ENCODE measurements at regions not wholly inside any gene's neighbourhood (a gene's known extent, or its start where the extent isn't known, plus 50 kb on each side); places are given as distances from the start of the nearest gene placed in this dataset.

GRCh38 chr1:65486613-65487012 is 66.1 kb downstream of the LEPR start:
- H3K9ac ChIP-seq (ENCODE audit: low read depth, low read length) = no peak overlapping the region
- no peaks in the 10 kb centered on the region for H3K9me3 ChIP-seq (ENCODE audit: control insufficient read depth, insufficient read depth, low read length)
- H3K27ac ChIP-seq (ENCODE audit: low read depth, low read length) = no peak overlapping the region
- H3K27me3 ChIP-seq (ENCODE audit: control insufficient read depth, insufficient read depth, low read length) = no peaks in the 10 kb centered on the region
- H3K4me3 ChIP-seq (ENCODE audit: low read depth, low read length) = no peak overlapping the region
- no peaks in the 10 kb centered on the region for H3K36me3 ChIP-seq (ENCODE audit: control insufficient read depth, insufficient read depth, low read length)
- H3K4me1 ChIP-seq (ENCODE audit: control insufficient read depth, insufficient read depth, low read length) = no peaks in the 10 kb centered on the region

GRCh38 chr1:65489481-65489880 is 69.0 kb downstream of the LEPR start:
- Histone ChIP-seq H3K4me3 (ENCODE audit: low read depth, low read length) (no peak overlapping the region), H3K27ac (ENCODE audit: low read depth, low read length) (no peak overlapping the region), H3K36me3 (ENCODE audit: control insufficient read depth, insufficient read depth, low read length) (no peaks in the 10 kb centered on the region), H3K9ac (ENCODE audit: low read depth, low read length) (no peak overlapping the region), H3K4me1 (ENCODE audit: control insufficient read depth, insufficient read depth, low read length) (no peaks in the 10 kb centered on the region), H3K27me3 (ENCODE audit: control insufficient read depth, insufficient read depth, low read length) (no peaks in the 10 kb centered on the region), H3K9me3 (ENCODE audit: control insufficient read depth, insufficient read depth, low read length) (no peaks in the 10 kb centered on the region)

- Histone ChIP-seq H3K27me3 (ENCODE audit: control insufficient read depth, insufficient read depth, low read length) (no peaks in the 10 kb centered on the region), H3K9ac (ENCODE audit: low read depth, low read length) (no peak overlapping the region), H3K4me1 (ENCODE audit: control insufficient read depth, insufficient read depth, low read length) (no peaks in the 10 kb centered on the region), H3K9me3 (ENCODE audit: control insufficient read depth, insufficient read depth, low read length) (no peaks in the 10 kb centered on the region), H3K4me3 (ENCODE audit: low read depth, low read length) (no peak overlapping the region), H3K27ac (ENCODE audit: low read depth, low read length) (no peak overlapping the region), H3K36me3 (ENCODE audit: control insufficient read depth, insufficient read depth, low read length) (no peaks in the 10 kb centered on the region)
These were observed 70.0 kb downstream of the LEPR start for GRCh38 chr1:65490231-65491009.

GRCh38 chr1:65491472-65491871 is 71.0 kb downstream of the LEPR start:
- Histone ChIP-seq H3K27ac (ENCODE audit: low read depth, low read length) (no peak overlapping the region), H3K4me3 (ENCODE audit: low read depth, low read length) (no peak overlapping the region), H3K9ac (ENCODE audit: low read depth, low read length) (no peak overlapping the region), H3K36me3 (ENCODE audit: control insufficient read depth, insufficient read depth, low read length) (no peaks in the 10 kb centered on the region), H3K4me1 (ENCODE audit: control insufficient read depth, insufficient read depth, low read length) (no peaks in the 10 kb centered on the region), H3K27me3 (ENCODE audit: control insufficient read depth, insufficient read depth, low read length) (no peaks in the 10 kb centered on the region), H3K9me3 (ENCODE audit: control insufficient read depth, insufficient read depth, low read length) (no peaks in the 10 kb centered on the region)

GRCh38 chr1:65493802-65494201 is 73.3 kb downstream of the LEPR start:
- no peak overlapping the region for H3K27ac ChIP-seq (ENCODE audit: low read depth, low read length)
- H3K9me3 ChIP-seq (ENCODE audit: control insufficient read depth, insufficient read depth, low read length) = no peaks in the 10 kb centered on the region
- no peaks in the 10 kb centered on the region for H3K27me3 ChIP-seq (ENCODE audit: control insufficient read depth, insufficient read depth, low read length)
- H3K36me3 ChIP-seq (ENCODE audit: control insufficient read depth, insufficient read depth, low read length) = no peaks in the 10 kb centered on the region
- H3K9ac ChIP-seq (ENCODE audit: low read depth, low read length) = no peak overlapping the region
- H3K4me1 ChIP-seq (ENCODE audit: control insufficient read depth, insufficient read depth, low read length) = no peaks in the 10 kb centered on the region
- H3K4me3 ChIP-seq (ENCODE audit: low read depth, low read length) = no peak overlapping the region

GRCh38 chr1:65494671-65495070 is 74.2 kb downstream of the LEPR start:
- Histone ChIP-seq H3K27me3 (ENCODE audit: control insufficient read depth, insufficient read depth, low read length) (no peaks in the 10 kb centered on the region), H3K4me3 (ENCODE audit: low read depth, low read length) (no peak overlapping the region), H3K36me3 (ENCODE audit: control insufficient read depth, insufficient read depth, low read length) (no peaks in the 10 kb centered on the region), H3K4me1 (ENCODE audit: control insufficient read depth, insufficient read depth, low read length) (no peaks in the 10 kb centered on the region), H3K9me3 (ENCODE audit: control insufficient read depth, insufficient read depth, low read length) (no peaks in the 10 kb centered on the region), H3K9ac (ENCODE audit: low read depth, low read length) (no peak overlapping the region), H3K27ac (ENCODE audit: low read depth, low read length) (no peak overlapping the region)

- Histone ChIP-seq H3K9me3 (ENCODE audit: control insufficient read depth, insufficient read depth, low read length) (no peaks in the 10 kb centered on the region), H3K27me3 (ENCODE audit: control insufficient read depth, insufficient read depth, low read length) (no peaks in the 10 kb centered on the region), H3K4me3 (ENCODE audit: low read depth, low read length) (no peak overlapping the region), H3K4me1 (ENCODE audit: control insufficient read depth, insufficient read depth, low read length) (no peaks in the 10 kb centered on the region), H3K9ac (ENCODE audit: low read depth, low read length) (no peak overlapping the region), H3K27ac (ENCODE audit: low read depth, low read length) (no peak overlapping the region), H3K36me3 (ENCODE audit: control insufficient read depth, insufficient read depth, low read length) (no peaks in the 10 kb centered on the region)
These were observed 74.7 kb downstream of the LEPR start for GRCh38 chr1:65495137-65495536.

GRCh38 chr1:65497256-65497830 is 76.9 kb downstream of the LEPR start:
- no peak overlapping the region for H3K9ac ChIP-seq (ENCODE audit: low read depth, low read length)
- no peak overlapping the region for H3K4me3 ChIP-seq (ENCODE audit: low read depth, low read length)
- no peak overlapping the region for H3K27ac ChIP-seq (ENCODE audit: low read depth, low read length)
- no peaks in the 10 kb centered on the region for H3K9me3 ChIP-seq (ENCODE audit: control insufficient read depth, insufficient read depth, low read length)
- no peaks in the 10 kb centered on the region for H3K36me3 ChIP-seq (ENCODE audit: control insufficient read depth, insufficient read depth, low read length)
- H3K27me3 ChIP-seq (ENCODE audit: control insufficient read depth, insufficient read depth, low read length) = no peaks in the 10 kb centered on the region
- H3K4me1 ChIP-seq (ENCODE audit: control insufficient read depth, insufficient read depth, low read length) = no peaks in the 10 kb centered on the region

GRCh38 chr1:65503427-65503826 is 83.0 kb downstream of the LEPR start:
- H3K4me3 ChIP-seq (ENCODE audit: low read depth, low read length) = no peak overlapping the region
- no peaks in the 10 kb centered on the region for H3K9me3 ChIP-seq (ENCODE audit: control insufficient read depth, insufficient read depth, low read length)
- H3K27me3 ChIP-seq (ENCODE audit: control insufficient read depth, insufficient read depth, low read length) = no peaks in the 10 kb centered on the region
- no peak overlapping the region for H3K27ac ChIP-seq (ENCODE audit: low read depth, low read length)
- no peak overlapping the region for H3K9ac ChIP-seq (ENCODE audit: low read depth, low read length)
- no peaks in the 10 kb centered on the region for H3K36me3 ChIP-seq (ENCODE audit: control insufficient read depth, insufficient read depth, low read length)
- H3K4me1 ChIP-seq (ENCODE audit: control insufficient read depth, insufficient read depth, low read length) = no peaks in the 10 kb centered on the region

GRCh38 chr1:65504263-65504662 is 83.8 kb downstream of the LEPR start:
- H3K36me3 ChIP-seq (ENCODE audit: control insufficient read depth, insufficient read depth, low read length) = no peaks in the 10 kb centered on the region
- no peaks in the 10 kb centered on the region for H3K27me3 ChIP-seq (ENCODE audit: control insufficient read depth, insufficient read depth, low read length)
- no peak overlapping the region for H3K9ac ChIP-seq (ENCODE audit: low read depth, low read length)
- no peak overlapping the region for H3K4me3 ChIP-seq (ENCODE audit: low read depth, low read length)
- no peaks in the 10 kb centered on the region for H3K9me3 ChIP-seq (ENCODE audit: control insufficient read depth, insufficient read depth, low read length)
- H3K4me1 ChIP-seq (ENCODE audit: control insufficient read depth, insufficient read depth, low read length) = peaks cover 1% of the 10 kb centered on the region; the same call in 1 of the 2 replicates
- H3K27ac ChIP-seq (ENCODE audit: low read depth, low read length) = no peak overlapping the region

GRCh38 chr1:65505547-65506300 is 85.3 kb downstream of the LEPR start:
- H3K27ac ChIP-seq (ENCODE audit: low read depth, low read length) = no peak overlapping the region
- no peak overlapping the region for H3K4me3 ChIP-seq (ENCODE audit: low read depth, low read length)
- H3K27me3 ChIP-seq (ENCODE audit: control insufficient read depth, insufficient read depth, low read length) = no peaks in the 10 kb centered on the region
- H3K9ac ChIP-seq (ENCODE audit: low read depth, low read length) = no peak overlapping the region
- no peaks in the 10 kb centered on the region for H3K36me3 ChIP-seq (ENCODE audit: control insufficient read depth, insufficient read depth, low read length)
- no peaks in the 10 kb centered on the region for H3K9me3 ChIP-seq (ENCODE audit: control insufficient read depth, insufficient read depth, low read length)
- peaks cover 12% of the 10 kb centered on the region for H3K4me1 ChIP-seq (ENCODE audit: control insufficient read depth, insufficient read depth, low read length)
